Endodermal cell (in vitro differentiated cells): ENCODE measurements at regions not wholly inside any gene's neighbourhood (a gene's known extent, or its start where the extent isn't known, plus 50 kb on each side); places are given as distances from the start of the nearest gene placed in this dataset.

Source experiments
- DNase-seq: peaks from one replicate; pipeline ENCODE4 v3.0.0-alpha.2; 2017
- H3K27ac ChIP-seq: 2 replicates; pipeline ENCODE4 v1.5.1; 2013; ENCODE audit warnings: mild to moderate bottlenecking, low read depth, low read length, moderate library complexity
- H3K27me3 ChIP-seq: 2 replicates; pipeline ENCODE4 v1.6.1; 2013; ENCODE audit warnings: mild to moderate bottlenecking, low read length, moderate library complexity; ENCODE audit not compliant: insufficient read depth, control insufficient read depth, poor library complexity, severe bottlenecking
- H3K36me3 ChIP-seq: 2 replicates; pipeline ENCODE4 v1.7.0; 2013; ENCODE audit warnings: mild to moderate bottlenecking, low read length, moderate library complexity; ENCODE audit not compliant: control insufficient read depth, insufficient read depth
- H3K4me1 ChIP-seq: one replicate; pipeline ENCODE4 v1.7.0; 2013; ENCODE audit warnings: low read length; ENCODE audit not compliant: control insufficient read depth, insufficient read depth
- H3K4me3 ChIP-seq: 2 replicates; pipeline ENCODE4 v1.5.1; 2013; ENCODE audit warnings: mild to moderate bottlenecking, low read length, moderate library complexity
- H3K9ac ChIP-seq: 2 replicates; pipeline ENCODE4 v1.6.1; 2013; ENCODE audit warnings: mild to moderate bottlenecking, low read length, moderate library complexity; ENCODE audit not compliant: poor library complexity, severe bottlenecking; ENCODE audit errors: extremely low read depth
- H3K9me3 ChIP-seq: 2 replicates; pipeline ENCODE4 v1.6.1; 2013; ENCODE audit warnings: mild to moderate bottlenecking, low read length, moderate library complexity; ENCODE audit not compliant: control insufficient read depth
- H3K27ac Mint-ChIP-seq: 2 replicates; pipeline ENCODE4 v1.8.0; 2020; ENCODE audit warnings: mixed read lengths
- H3K27me3 Mint-ChIP-seq: 2 replicates; pipeline ENCODE4 v1.8.0; 2021; ENCODE audit warnings: mild to moderate bottlenecking, mixed read lengths; ENCODE audit not compliant: insufficient read depth
- H3K36me3 Mint-ChIP-seq: 2 replicates; pipeline ENCODE4 v1.8.0; 2020; ENCODE audit warnings: low read depth, mixed read lengths
- H3K4me1 Mint-ChIP-seq: 2 replicates; pipeline ENCODE4 v1.8.0; 2020; ENCODE audit warnings: mixed read lengths
- H3K4me3 Mint-ChIP-seq: 2 replicates; pipeline ENCODE4 v1.8.0; 2020; ENCODE audit warnings: mild to moderate bottlenecking, moderate library complexity, mixed read lengths
- H3K9me3 Mint-ChIP-seq: 2 replicates; pipeline ENCODE4 v1.8.0; 2020; ENCODE audit warnings: mild to moderate bottlenecking, mixed read lengths
- WGBS, 2 experiments: methylation state at CpG; one replicate each; pipeline versions ENCODE4 v1.1.5 to v1.1.7; 2013; ENCODE audit warnings: missing lambda C conversion rate in 2 of 2, mixed read lengths in 1 of 2; ENCODE audit not compliant: insufficient coverage in 1 of 2, insufficient read length in 1 of 2; 5-methylcytosine and 5-hydroxymethylcytosine counted together
- TF ChIP-seq, protein P1 (sequence below): fragments of 200-600 bp; sonication (generic); conservative IDR thresholded peaks from 2 replicates; pipeline ENCODE4 v1.5.0; 2021; ENCODE audit warnings: antibody characterized with exemption, mild to moderate bottlenecking

GRCh38 chr1:96346719-96347118 is 374.9 kb upstream of the PTBP2 start:
- no peak overlapping the region for H3K4me3 ChIP-seq
- Mint-ChIP-seq H3K9me3 (peaks cover 8% of the 10 kb centered on the region), H3K27ac (no peak overlapping the region), H3K4me1 (no peaks in the 10 kb centered on the region), H3K27me3 (no peaks in the 10 kb centered on the region), H3K4me3 (no peak overlapping the region), H3K36me3 (no peaks in the 10 kb centered on the region)
- H3K36me3 ChIP-seq, result no peaks in the 10 kb centered on the region
- H3K9ac ChIP-seq, result no peak overlapping the region
- H3K9me3 ChIP-seq, result no peaks in the 10 kb centered on the region
- H3K27me3 ChIP-seq, result no peaks in the 10 kb centered on the region
- DNase-seq, result no peak
- no peaks in the 10 kb centered on the region for H3K4me1 ChIP-seq
- H3K27ac ChIP-seq, result no peak overlapping the region
- TF ChIP-seq, protein P1, sequence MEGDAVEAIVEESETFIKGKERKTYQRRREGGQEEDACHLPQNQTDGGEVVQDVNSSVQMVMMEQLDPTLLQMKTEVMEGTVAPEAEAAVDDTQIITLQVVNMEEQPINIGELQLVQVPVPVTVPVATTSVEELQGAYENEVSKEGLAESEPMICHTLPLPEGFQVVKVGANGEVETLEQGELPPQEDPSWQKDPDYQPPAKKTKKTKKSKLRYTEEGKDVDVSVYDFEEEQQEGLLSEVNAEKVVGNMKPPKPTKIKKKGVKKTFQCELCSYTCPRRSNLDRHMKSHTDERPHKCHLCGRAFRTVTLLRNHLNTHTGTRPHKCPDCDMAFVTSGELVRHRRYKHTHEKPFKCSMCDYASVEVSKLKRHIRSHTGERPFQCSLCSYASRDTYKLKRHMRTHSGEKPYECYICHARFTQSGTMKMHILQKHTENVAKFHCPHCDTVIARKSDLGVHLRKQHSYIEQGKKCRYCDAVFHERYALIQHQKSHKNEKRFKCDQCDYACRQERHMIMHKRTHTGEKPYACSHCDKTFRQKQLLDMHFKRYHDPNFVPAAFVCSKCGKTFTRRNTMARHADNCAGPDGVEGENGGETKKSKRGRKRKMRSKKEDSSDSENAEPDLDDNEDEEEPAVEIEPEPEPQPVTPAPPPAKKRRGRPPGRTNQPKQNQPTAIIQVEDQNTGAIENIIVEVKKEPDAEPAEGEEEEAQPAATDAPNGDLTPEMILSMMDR, result no peak

GRCh38 chr1:96349896-96350295 is 371.7 kb upstream of the PTBP2 start:
- no peaks in the 10 kb centered on the region for H3K4me1 Mint-ChIP-seq
- TF ChIP-seq, protein P1, result no peak
- H3K36me3 Mint-ChIP-seq, result no peaks in the 10 kb centered on the region
- Histone ChIP-seq H3K9me3 (no peaks in the 10 kb centered on the region), H3K4me3 (no peak overlapping the region), H3K36me3 (no peaks in the 10 kb centered on the region), H3K9ac (no peak overlapping the region), H3K27ac (no peak overlapping the region), H3K27me3 (no peaks in the 10 kb centered on the region), H3K4me1 (no peaks in the 10 kb centered on the region)
- H3K27me3 Mint-ChIP-seq, result no peaks in the 10 kb centered on the region
- 93% methylated on average over 4 of the region's 4 CpGs; no CpG with 5 or more reads in 1 of the 2 experiments for WGBS, 2 experiments
- H3K9me3 Mint-ChIP-seq, result peaks cover under 1% of the 10 kb centered on the region
- no peak overlapping the region for H3K27ac Mint-ChIP-seq
- no peak overlapping the region for H3K4me3 Mint-ChIP-seq
- no peak for DNase-seq

DNA sequence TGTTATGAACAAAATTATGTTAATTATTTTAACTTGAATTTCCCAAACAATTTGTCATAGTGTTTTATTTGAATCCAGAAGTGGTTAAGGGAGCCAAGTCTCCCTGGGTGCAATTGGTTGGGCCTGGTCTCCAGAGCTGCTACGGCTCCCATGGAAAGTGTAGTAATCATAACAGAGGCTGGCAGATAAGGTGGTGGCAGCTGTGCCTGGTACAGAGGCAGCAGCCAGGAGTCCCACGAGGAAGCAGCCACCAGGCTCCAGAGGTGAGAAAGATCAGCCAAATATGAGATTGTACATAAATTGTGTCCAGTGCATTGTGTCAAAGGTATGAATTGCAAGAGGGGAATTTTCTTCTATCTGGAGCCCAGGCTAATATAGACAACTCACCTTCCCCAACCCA is 368.9 kb upstream of the PTBP2 start:
- Histone ChIP-seq H3K9ac (no peak overlapping the region), H3K4me1 (no peaks in the 10 kb centered on the region), H3K27me3 (no peaks in the 10 kb centered on the region), H3K9me3 (no peaks in the 10 kb centered on the region), H3K27ac (no peak overlapping the region), H3K36me3 (no peaks in the 10 kb centered on the region), H3K4me3 (no peak overlapping the region)
- DNase-seq, result no peak
- no peaks in the 10 kb centered on the region for H3K27me3 Mint-ChIP-seq
- no peak overlapping the region for H3K27ac Mint-ChIP-seq
- H3K4me3 Mint-ChIP-seq, result no peak overlapping the region
- no peaks in the 10 kb centered on the region for H3K4me1 Mint-ChIP-seq
- TF ChIP-seq, protein P1, result no peak
- WGBS, 2 experiments, result 88 to 100% methylated on average over 1 to 2 of the region's 2 CpGs
- H3K9me3 Mint-ChIP-seq, result no peaks in the 10 kb centered on the region
- H3K36me3 Mint-ChIP-seq, result no peaks in the 10 kb centered on the region
